Ovary (tissue), 3 donors: ENCODE measurements at regions not wholly inside any gene's neighbourhood (a gene's known extent, or its start where the extent isn't known, plus 50 kb on each side); places are given as distances from the start of the nearest gene placed in this dataset.

Source experiments
- CTCF ChIP-seq, 3 donors: fragments of 450-650 bp in 2 of 3; fragments of 200-600 bp in 1 of 3; IDR thresholded peaks; one replicate each; pipeline versions ENCODE4 v1.5.1 to v1.8.0; 2016 to 2022; ENCODE audit warnings: antibody characterized with exemption in 3 of 3, mild to moderate bottlenecking in 1 of 3
- EP300 ChIP-seq: sonication (generic); formaldehyde crosslinking; IDR thresholded peaks from one replicate; pipeline ENCODE4 v1.6.1; 2017; ENCODE audit warnings: antibody characterized with exemption
- POLR2A ChIP-seq: fragments of 450-650 bp; IDR thresholded peaks from one replicate; pipeline ENCODE4 v1.6.1; 2017; ENCODE audit warnings: antibody characterized with exemption, mild to moderate bottlenecking, moderate library complexity
- donor health status: DM: no; HTN: no; CAD: no.

- TF ChIP-seq CTCF (IDR thresholded peaks at IDR 0.05) (no peak), EP300 (no peak), POLR2A (no peak)
Observed at GRCh38 chr5:15021266-15022046, 149.9 kb upstream of the ANKH start.
